ENCODE measurements at regions not wholly inside any gene's neighbourhood (a gene's known extent, or its start where the extent isn't known, plus 50 kb on each side); places are given as distances from the start of the nearest gene placed in this dataset.

- TF ChIP-seq FOXP2 (optimal IDR thresholded peaks at IDR 0.05; ENCODE audit: borderline replicate concordance, extremely low read depth, extremely low read length, insufficient read depth) (no peak), SIN3A (IDR thresholded peaks at IDR 0.05; ENCODE audit: borderline replicate concordance, insufficient read depth, low read length) (no peak), POLR2AphosphoS5 (IDR thresholded peaks at IDR 0.05; ENCODE audit: low read depth, low read length) (no peak), TAF1 (IDR thresholded peaks at IDR 0.05; ENCODE audit: borderline replicate concordance, insufficient read depth, low read length) (no peak)
- TF ChIP-seq, protein P1, sequence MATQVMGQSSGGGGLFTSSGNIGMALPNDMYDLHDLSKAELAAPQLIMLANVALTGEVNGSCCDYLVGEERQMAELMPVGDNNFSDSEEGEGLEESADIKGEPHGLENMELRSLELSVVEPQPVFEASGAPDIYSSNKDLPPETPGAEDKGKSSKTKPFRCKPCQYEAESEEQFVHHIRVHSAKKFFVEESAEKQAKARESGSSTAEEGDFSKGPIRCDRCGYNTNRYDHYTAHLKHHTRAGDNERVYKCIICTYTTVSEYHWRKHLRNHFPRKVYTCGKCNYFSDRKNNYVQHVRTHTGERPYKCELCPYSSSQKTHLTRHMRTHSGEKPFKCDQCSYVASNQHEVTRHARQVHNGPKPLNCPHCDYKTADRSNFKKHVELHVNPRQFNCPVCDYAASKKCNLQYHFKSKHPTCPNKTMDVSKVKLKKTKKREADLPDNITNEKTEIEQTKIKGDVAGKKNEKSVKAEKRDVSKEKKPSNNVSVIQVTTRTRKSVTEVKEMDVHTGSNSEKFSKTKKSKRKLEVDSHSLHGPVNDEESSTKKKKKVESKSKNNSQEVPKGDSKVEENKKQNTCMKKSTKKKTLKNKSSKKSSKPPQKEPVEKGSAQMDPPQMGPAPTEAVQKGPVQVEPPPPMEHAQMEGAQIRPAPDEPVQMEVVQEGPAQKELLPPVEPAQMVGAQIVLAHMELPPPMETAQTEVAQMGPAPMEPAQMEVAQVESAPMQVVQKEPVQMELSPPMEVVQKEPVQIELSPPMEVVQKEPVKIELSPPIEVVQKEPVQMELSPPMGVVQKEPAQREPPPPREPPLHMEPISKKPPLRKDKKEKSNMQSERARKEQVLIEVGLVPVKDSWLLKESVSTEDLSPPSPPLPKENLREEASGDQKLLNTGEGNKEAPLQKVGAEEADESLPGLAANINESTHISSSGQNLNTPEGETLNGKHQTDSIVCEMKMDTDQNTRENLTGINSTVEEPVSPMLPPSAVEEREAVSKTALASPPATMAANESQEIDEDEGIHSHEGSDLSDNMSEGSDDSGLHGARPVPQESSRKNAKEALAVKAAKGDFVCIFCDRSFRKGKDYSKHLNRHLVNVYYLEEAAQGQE (IDR thresholded peaks at IDR 0.05; ENCODE audit: insufficient read depth in 1 of 2, low read depth in 2 of 2, low read length in 2 of 2): no peak
Measured at GRCh38 chr13:84672616-84673015, 790.3 kb upstream of the SLITRK1 start.

GRCh38 chr13:84670245-84670644, 788.0 kb upstream of the SLITRK1 start:
- no peak for TF ChIP-seq FOXP2 (optimal IDR thresholded peaks at IDR 0.05; ENCODE audit: borderline replicate concordance, extremely low read depth, extremely low read length, insufficient read depth)
- TF ChIP-seq, protein P1 (IDR thresholded peaks at IDR 0.05; ENCODE audit: insufficient read depth in 1 of 2, low read depth in 2 of 2, low read length in 2 of 2): peak; percentile 66 to 89
- TF ChIP-seq TAF1 (IDR thresholded peaks at IDR 0.05; ENCODE audit: borderline replicate concordance, insufficient read depth, low read length): no peak
- no peak for TF ChIP-seq POLR2AphosphoS5 (IDR thresholded peaks at IDR 0.05; ENCODE audit: low read depth, low read length)

DNA sequence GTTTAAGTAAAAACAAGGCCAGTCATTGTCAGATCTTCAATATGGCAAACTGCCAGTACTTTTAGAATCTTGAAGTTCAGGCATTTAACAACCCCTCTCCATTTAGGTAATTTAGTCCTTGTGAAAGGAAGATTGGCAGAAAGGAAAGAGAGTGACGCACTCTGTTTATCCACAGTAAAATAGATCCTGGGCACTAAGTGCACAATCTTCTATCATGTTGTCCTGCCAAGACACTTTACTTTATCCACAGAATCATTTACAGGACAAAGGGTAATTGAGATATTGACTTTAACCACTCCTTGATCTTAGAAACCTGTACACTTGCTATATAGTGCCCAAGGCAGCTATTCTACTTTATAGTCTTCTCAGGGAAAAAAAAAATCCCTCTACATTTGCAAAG, 786.4 kb upstream of the SLITRK1 start:
- no peak for TF ChIP-seq SIN3A (IDR thresholded peaks at IDR 0.05; ENCODE audit: borderline replicate concordance, insufficient read depth, low read length)
- TF ChIP-seq FOXP2 (optimal IDR thresholded peaks at IDR 0.05; ENCODE audit: borderline replicate concordance, extremely low read depth, extremely low read length, insufficient read depth): no peak

- TF ChIP-seq, protein P1 (IDR thresholded peaks at IDR 0.05; ENCODE audit: insufficient read depth in 1 of 2, low read depth in 2 of 2, low read length in 2 of 2): no peak
- no peak for TF ChIP-seq SIN3A (IDR thresholded peaks at IDR 0.05; ENCODE audit: borderline replicate concordance, insufficient read depth, low read length)
- TF ChIP-seq POLR2AphosphoS5 (IDR thresholded peaks at IDR 0.05; ENCODE audit: low read depth, low read length): no peak
Measured at GRCh38 chr13:84662491-84662890, 780.2 kb upstream of the SLITRK1 start.

DNA sequence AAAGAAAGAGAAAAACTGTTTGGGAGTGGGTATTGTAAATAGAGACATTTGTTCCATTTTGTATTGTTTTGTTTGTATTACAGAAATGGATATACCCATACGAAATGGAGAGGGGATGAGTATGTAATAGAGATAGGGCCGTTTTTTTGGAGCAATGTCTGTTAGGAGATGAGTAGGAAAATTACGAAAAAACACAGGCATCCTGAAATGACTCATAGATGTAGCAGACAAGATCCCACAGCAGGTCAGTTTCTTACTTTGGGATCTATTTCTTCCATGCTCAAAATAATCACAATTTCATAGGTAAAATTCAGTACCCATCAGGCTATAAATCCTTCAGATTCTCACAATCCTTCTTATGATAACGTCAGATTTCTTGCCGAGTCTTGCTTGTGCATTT, 779.4 kb upstream of the SLITRK1 start:
- no peak for TF ChIP-seq POLR2AphosphoS5 (IDR thresholded peaks at IDR 0.05; ENCODE audit: low read depth, low read length)
- TF ChIP-seq TAF1 (IDR thresholded peaks at IDR 0.05; ENCODE audit: borderline replicate concordance, insufficient read depth, low read length): no peak
- TF ChIP-seq FOXP2 (optimal IDR thresholded peaks at IDR 0.05; ENCODE audit: borderline replicate concordance, extremely low read depth, extremely low read length, insufficient read depth): no peak
- TF ChIP-seq, protein P1 (IDR thresholded peaks at IDR 0.05; ENCODE audit: insufficient read depth in 1 of 2, low read depth in 2 of 2, low read length in 2 of 2): no peak
- no peak for TF ChIP-seq SIN3A (IDR thresholded peaks at IDR 0.05; ENCODE audit: borderline replicate concordance, insufficient read depth, low read length)
